H1 (cell line): ENCODE measurements at regions not wholly inside any gene's neighbourhood (a gene's known extent, or its start where the extent isn't known, plus 50 kb on each side); places are given as distances from the start of the nearest gene placed in this dataset.
A peak's percentile ranks its signal among the peaks of the same experiment; 100 is the strongest.

Experiments
- BCL11A ChIP-seq, 2 experiments: IDR thresholded peaks; one replicate each; pipeline ENCODE4 v1.6.1; 2011; ENCODE audit warnings: low read depth in 2 of 2, low read length in 2 of 2, mild to moderate bottlenecking in 2 of 2
- NRF1 ChIP-seq: IDR thresholded peaks from 2 replicates; pipeline ENCODE4 v1.6.1; 2011; ENCODE audit warnings: mild to moderate bottlenecking, low read depth, low read length, improper control_type of control experiment
- RAD21 ChIP-seq, 2 experiments: IDR thresholded peaks in 1 of 2; conservative IDR thresholded peaks in 1 of 2; 2 replicates each; pipeline ENCODE4 v1.6.1; 2011; ENCODE audit warnings: low read depth in 2 of 2, low read length in 2 of 2, improper control_type of control experiment in 1 of 2, inconsistent platforms in 1 of 2, mild to moderate bottlenecking in 1 of 2, moderate library complexity in 1 of 2
- SIX5 ChIP-seq: IDR thresholded peaks from 2 replicates; pipeline ENCODE4 v1.6.1; 2011; ENCODE audit warnings: mild to moderate bottlenecking, low read depth, low read length
- TEAD4 ChIP-seq: IDR thresholded peaks from 2 replicates; pipeline ENCODE4 v1.6.1; 2012; ENCODE audit warnings: low read depth, low read length, inconsistent platforms, mixed read lengths
- TF ChIP-seq, protein P1 (sequence below): fragments of 300-600 bp; sonication (generic); IDR thresholded peaks from 2 replicates; pipeline ENCODE4 v1.7.1; 2012; ENCODE audit warnings: low read length, moderate library complexity, mild to moderate bottlenecking, inconsistent platforms; ENCODE audit not compliant: insufficient replicate concordance
- TF ChIP-seq, protein P2 (sequence below), 3 experiments: IDR thresholded peaks; 1 replicate in 2 of 3; 2 replicates in 1 of 3; pipeline versions ENCODE4 v1.5.1 to v1.6.1; 2011; ENCODE audit warnings: low read length in 3 of 3, mild to moderate bottlenecking in 3 of 3, inconsistent platforms in 2 of 3, low read depth in 1 of 3, moderate library complexity in 1 of 3; ENCODE audit not compliant: insufficient read depth in 1 of 3; ENCODE audit errors: control extremely low read depth in 1 of 3
- TF ChIP-seq, protein P3 (sequence below): IDR thresholded peaks from 2 replicates; pipeline ENCODE4 v1.6.1; 2011; ENCODE audit warnings: low read length, improper control_type of control experiment

DNA sequence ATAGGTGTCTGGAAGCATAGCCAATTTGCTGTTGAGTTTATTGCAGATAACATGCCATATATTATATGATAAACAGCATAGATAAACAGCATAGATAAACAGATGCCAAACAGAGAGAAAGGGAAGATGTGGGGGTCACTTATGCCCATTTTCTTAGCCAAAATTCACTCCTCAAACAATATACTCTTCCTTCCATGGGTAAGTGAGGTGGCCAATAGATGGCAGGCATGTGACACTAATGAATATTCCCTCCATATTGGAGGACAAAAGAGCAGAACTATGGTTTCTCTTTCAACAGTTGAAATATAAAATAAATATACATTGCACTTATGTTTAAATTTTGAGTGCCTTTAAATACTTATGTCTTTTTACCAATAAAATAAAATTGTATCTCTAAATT, 1212.8 kb downstream of the REEP3 start (continued):
- TF ChIP-seq, protein P1, sequence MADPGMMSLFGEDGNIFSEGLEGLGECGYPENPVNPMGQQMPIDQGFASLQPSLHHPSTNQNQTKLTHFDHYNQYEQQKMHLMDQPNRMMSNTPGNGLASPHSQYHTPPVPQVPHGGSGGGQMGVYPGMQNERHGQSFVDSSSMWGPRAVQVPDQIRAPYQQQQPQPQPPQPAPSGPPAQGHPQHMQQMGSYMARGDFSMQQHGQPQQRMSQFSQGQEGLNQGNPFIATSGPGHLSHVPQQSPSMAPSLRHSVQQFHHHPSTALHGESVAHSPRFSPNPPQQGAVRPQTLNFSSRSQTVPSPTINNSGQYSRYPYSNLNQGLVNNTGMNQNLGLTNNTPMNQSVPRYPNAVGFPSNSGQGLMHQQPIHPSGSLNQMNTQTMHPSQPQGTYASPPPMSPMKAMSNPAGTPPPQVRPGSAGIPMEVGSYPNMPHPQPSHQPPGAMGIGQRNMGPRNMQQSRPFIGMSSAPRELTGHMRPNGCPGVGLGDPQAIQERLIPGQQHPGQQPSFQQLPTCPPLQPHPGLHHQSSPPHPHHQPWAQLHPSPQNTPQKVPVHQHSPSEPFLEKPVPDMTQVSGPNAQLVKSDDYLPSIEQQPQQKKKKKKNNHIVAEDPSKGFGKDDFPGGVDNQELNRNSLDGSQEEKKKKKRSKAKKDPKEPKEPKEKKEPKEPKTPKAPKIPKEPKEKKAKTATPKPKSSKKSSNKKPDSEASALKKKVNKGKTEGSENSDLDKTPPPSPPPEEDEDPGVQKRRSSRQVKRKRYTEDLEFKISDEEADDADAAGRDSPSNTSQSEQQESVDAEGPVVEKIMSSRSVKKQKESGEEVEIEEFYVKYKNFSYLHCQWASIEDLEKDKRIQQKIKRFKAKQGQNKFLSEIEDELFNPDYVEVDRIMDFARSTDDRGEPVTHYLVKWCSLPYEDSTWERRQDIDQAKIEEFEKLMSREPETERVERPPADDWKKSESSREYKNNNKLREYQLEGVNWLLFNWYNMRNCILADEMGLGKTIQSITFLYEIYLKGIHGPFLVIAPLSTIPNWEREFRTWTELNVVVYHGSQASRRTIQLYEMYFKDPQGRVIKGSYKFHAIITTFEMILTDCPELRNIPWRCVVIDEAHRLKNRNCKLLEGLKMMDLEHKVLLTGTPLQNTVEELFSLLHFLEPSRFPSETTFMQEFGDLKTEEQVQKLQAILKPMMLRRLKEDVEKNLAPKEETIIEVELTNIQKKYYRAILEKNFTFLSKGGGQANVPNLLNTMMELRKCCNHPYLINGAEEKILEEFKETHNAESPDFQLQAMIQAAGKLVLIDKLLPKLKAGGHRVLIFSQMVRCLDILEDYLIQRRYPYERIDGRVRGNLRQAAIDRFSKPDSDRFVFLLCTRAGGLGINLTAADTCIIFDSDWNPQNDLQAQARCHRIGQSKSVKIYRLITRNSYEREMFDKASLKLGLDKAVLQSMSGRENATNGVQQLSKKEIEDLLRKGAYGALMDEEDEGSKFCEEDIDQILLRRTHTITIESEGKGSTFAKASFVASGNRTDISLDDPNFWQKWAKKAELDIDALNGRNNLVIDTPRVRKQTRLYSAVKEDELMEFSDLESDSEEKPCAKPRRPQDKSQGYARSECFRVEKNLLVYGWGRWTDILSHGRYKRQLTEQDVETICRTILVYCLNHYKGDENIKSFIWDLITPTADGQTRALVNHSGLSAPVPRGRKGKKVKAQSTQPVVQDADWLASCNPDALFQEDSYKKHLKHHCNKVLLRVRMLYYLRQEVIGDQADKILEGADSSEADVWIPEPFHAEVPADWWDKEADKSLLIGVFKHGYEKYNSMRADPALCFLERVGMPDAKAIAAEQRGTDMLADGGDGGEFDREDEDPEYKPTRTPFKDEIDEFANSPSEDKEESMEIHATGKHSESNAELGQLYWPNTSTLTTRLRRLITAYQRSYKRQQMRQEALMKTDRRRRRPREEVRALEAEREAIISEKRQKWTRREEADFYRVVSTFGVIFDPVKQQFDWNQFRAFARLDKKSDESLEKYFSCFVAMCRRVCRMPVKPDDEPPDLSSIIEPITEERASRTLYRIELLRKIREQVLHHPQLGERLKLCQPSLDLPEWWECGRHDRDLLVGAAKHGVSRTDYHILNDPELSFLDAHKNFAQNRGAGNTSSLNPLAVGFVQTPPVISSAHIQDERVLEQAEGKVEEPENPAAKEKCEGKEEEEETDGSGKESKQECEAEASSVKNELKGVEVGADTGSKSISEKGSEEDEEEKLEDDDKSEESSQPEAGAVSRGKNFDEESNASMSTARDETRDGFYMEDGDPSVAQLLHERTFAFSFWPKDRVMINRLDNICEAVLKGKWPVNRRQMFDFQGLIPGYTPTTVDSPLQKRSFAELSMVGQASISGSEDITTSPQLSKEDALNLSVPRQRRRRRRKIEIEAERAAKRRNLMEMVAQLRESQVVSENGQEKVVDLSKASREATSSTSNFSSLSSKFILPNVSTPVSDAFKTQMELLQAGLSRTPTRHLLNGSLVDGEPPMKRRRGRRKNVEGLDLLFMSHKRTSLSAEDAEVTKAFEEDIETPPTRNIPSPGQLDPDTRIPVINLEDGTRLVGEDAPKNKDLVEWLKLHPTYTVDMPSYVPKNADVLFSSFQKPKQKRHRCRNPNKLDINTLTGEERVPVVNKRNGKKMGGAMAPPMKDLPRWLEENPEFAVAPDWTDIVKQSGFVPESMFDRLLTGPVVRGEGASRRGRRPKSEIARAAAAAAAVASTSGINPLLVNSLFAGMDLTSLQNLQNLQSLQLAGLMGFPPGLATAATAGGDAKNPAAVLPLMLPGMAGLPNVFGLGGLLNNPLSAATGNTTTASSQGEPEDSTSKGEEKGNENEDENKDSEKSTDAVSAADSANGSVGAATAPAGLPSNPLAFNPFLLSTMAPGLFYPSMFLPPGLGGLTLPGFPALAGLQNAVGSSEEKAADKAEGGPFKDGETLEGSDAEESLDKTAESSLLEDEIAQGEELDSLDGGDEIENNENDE, result no peak
- TF ChIP-seq, protein P2, sequence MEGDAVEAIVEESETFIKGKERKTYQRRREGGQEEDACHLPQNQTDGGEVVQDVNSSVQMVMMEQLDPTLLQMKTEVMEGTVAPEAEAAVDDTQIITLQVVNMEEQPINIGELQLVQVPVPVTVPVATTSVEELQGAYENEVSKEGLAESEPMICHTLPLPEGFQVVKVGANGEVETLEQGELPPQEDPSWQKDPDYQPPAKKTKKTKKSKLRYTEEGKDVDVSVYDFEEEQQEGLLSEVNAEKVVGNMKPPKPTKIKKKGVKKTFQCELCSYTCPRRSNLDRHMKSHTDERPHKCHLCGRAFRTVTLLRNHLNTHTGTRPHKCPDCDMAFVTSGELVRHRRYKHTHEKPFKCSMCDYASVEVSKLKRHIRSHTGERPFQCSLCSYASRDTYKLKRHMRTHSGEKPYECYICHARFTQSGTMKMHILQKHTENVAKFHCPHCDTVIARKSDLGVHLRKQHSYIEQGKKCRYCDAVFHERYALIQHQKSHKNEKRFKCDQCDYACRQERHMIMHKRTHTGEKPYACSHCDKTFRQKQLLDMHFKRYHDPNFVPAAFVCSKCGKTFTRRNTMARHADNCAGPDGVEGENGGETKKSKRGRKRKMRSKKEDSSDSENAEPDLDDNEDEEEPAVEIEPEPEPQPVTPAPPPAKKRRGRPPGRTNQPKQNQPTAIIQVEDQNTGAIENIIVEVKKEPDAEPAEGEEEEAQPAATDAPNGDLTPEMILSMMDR (IDR thresholded peaks at IDR 0.05; ENCODE audit: control extremely low read depth in 1 of 3, insufficient read depth in 1 of 3, low read depth in 1 of 3, low read length in 3 of 3), result peak in 2 of 3 experiments; percentile 31 to 51; a peak in 2 of 4 replicates
- TF ChIP-seq RAD21 (IDR thresholded peaks at IDR 0.05 in 1 of 2, conservative IDR thresholded peaks at IDR 0.05 in 1 of 2; ENCODE audit: low read depth in 2 of 2, low read length in 2 of 2), result peak; percentile 76 to 79
- TF ChIP-seq TEAD4, result no peak
- TF ChIP-seq BCL11A (IDR thresholded peaks at IDR 0.05; ENCODE audit: low read depth in 2 of 2, low read length in 2 of 2), result no peak
- TF ChIP-seq, protein P3, sequence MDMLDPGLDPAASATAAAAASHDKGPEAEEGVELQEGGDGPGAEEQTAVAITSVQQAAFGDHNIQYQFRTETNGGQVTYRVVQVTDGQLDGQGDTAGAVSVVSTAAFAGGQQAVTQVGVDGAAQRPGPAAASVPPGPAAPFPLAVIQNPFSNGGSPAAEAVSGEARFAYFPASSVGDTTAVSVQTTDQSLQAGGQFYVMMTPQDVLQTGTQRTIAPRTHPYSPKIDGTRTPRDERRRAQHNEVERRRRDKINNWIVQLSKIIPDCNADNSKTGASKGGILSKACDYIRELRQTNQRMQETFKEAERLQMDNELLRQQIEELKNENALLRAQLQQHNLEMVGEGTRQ, result no peak
- TF ChIP-seq SIX5, result no peak
- TF ChIP-seq NRF1, result no peak
